Testis (tissue), 2 donors: ENCODE measurements at regions not wholly inside any gene's neighbourhood (a gene's known extent, or its start where the extent isn't known, plus 50 kb on each side); places are given as distances from the start of the nearest gene placed in this dataset.

ENCODE experiments used
- POLR2A ChIP-seq: fragments of 450-650 bp; IDR thresholded peaks from one replicate; pipeline ENCODE4 v1.6.1; 2017; ENCODE audit warnings: antibody characterized with exemption, mild to moderate bottlenecking, moderate library complexity
- TF ChIP-seq, protein P1 (sequence below), 3 experiments: fragments of 450-650 bp in 2 of 3; fragments of 200-600 bp in 1 of 3; sonication (generic) in 1 of 3; IDR thresholded peaks; one replicate each; pipeline ENCODE4 v1.5.1; 2016 to 2019; ENCODE audit warnings: antibody characterized with exemption in 3 of 3, mild to moderate bottlenecking in 2 of 3, moderate library complexity in 1 of 3

DNA sequence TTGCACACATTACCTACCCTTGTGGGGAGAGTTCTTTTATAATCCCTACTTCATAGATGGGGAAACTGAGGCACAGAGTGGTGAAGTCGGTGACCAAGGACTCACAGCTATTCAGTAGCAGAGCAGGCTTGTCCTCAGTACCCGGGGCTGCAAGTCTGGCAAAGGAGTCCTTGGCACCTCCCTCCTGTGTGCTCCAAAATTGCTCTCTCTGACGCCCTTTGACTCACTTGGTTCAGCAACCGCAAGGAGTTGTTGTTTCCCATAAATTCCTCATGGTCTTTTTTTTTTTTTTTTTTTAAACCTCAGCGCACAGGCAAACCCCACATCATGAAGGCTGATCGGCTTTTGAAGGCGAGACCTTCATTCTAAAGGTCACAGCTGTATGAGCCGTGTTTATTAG, 143.2 kb downstream of the CEBPB start:
- TF ChIP-seq, protein P1, sequence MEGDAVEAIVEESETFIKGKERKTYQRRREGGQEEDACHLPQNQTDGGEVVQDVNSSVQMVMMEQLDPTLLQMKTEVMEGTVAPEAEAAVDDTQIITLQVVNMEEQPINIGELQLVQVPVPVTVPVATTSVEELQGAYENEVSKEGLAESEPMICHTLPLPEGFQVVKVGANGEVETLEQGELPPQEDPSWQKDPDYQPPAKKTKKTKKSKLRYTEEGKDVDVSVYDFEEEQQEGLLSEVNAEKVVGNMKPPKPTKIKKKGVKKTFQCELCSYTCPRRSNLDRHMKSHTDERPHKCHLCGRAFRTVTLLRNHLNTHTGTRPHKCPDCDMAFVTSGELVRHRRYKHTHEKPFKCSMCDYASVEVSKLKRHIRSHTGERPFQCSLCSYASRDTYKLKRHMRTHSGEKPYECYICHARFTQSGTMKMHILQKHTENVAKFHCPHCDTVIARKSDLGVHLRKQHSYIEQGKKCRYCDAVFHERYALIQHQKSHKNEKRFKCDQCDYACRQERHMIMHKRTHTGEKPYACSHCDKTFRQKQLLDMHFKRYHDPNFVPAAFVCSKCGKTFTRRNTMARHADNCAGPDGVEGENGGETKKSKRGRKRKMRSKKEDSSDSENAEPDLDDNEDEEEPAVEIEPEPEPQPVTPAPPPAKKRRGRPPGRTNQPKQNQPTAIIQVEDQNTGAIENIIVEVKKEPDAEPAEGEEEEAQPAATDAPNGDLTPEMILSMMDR (IDR thresholded peaks at IDR 0.05) = no peak
- no peak for TF ChIP-seq POLR2A
